ENCODE measurements at regions not wholly inside any gene's neighbourhood (a gene's known extent, or its start where the extent isn't known, plus 50 kb on each side); places are given as distances from the start of the nearest gene placed in this dataset.
"Not testable (repeated sequence)": the region's sequence is repeated elsewhere in the genome, so short reads cannot be mapped to it uniquely, and the experiment has no call there.

GRCh38 chr14:36420149-36420687, 99.8 kb upstream of the MBIP start:
- TF ChIP-seq CTCF (conservative IDR thresholded peaks at IDR 0.05) = no peak

GRCh38 chr14:36418937-36419336, 98.5 kb upstream of the MBIP start:
- peak overlapping the region; percentile 63 for H3K27ac ChIP-seq
- TF ChIP-seq CTCF (conservative IDR thresholded peaks at IDR 0.05) = no peak

More at GRCh38 chr14:36420149-36420687, 99.8 kb upstream of the MBIP start:
- peak overlapping the region; percentile 63 for H3K27ac ChIP-seq

GRCh38 chr14:36411951-36412350, 91.5 kb upstream of the MBIP start:
- not testable (repeated sequence) for H3K27ac ChIP-seq

GRCh38 chr14:36408388-36408787, 88.0 kb upstream of the MBIP start:
- H3K27ac ChIP-seq = no peak overlapping the region
- TF ChIP-seq CTCF (conservative IDR thresholded peaks at IDR 0.05) = no peak

- TF ChIP-seq CTCF (conservative IDR thresholded peaks at IDR 0.05) = no peak
- no peak overlapping the region for H3K27ac ChIP-seq
Measured at GRCh38 chr14:36405589-36406274, 85.3 kb upstream of the MBIP start.

GRCh38 chr14:36402867-36403266, 82.4 kb upstream of the MBIP start:
- no peak for TF ChIP-seq CTCF (conservative IDR thresholded peaks at IDR 0.05)

GRCh38 chr14:36398463-36399291, 78.2 kb upstream of the MBIP start:
- no peak for TF ChIP-seq CTCF (conservative IDR thresholded peaks at IDR 0.05)
- peak overlapping the region; percentile 61 for H3K27ac ChIP-seq

More at GRCh38 chr14:36402867-36403266, 82.4 kb upstream of the MBIP start:
- peak overlapping the region; percentile 34; the same call in 1 of the 2 replicates for H3K27ac ChIP-seq
